Skeletal muscle satellite cell (primary cell): ENCODE measurements at regions not wholly inside any gene's neighbourhood (a gene's known extent, or its start where the extent isn't known, plus 50 kb on each side); places are given as distances from the start of the nearest gene placed in this dataset.

ENCODE experiments used
- H3K27me3 ChIP-seq: 2 replicates; pipeline ENCODE4 v1.7.0; 2013; ENCODE audit warnings: low read length; ENCODE audit not compliant: control insufficient read depth, insufficient read depth
- H3K36me3 ChIP-seq: 2 replicates; pipeline ENCODE4 v1.7.0; 2013; ENCODE audit warnings: mild to moderate bottlenecking, control low read depth, low read length; ENCODE audit not compliant: insufficient read depth
- H3K4me1 ChIP-seq: 2 replicates; pipeline ENCODE4 v1.7.0; 2013; ENCODE audit warnings: low read length; ENCODE audit not compliant: control insufficient read depth, insufficient read depth
- H3K4me2 ChIP-seq: 2 replicates; pipeline ENCODE4 v1.7.0; 2013; ENCODE audit warnings: mild to moderate bottlenecking, low read length
- H3K4me3 ChIP-seq: 2 replicates; pipeline ENCODE4 v1.7.0; 2013; ENCODE audit warnings: low read length
- H3K9ac ChIP-seq: 2 replicates; pipeline ENCODE4 v1.7.0; 2013; ENCODE audit warnings: mild to moderate bottlenecking, low read depth, low read length, moderate library complexity
- H3K9me3 ChIP-seq: replicated peaks from 2 replicates; pipeline ENCODE4 v1.7.0; 2013; ENCODE audit warnings: mild to moderate bottlenecking, control low read depth, low read length

DNA sequence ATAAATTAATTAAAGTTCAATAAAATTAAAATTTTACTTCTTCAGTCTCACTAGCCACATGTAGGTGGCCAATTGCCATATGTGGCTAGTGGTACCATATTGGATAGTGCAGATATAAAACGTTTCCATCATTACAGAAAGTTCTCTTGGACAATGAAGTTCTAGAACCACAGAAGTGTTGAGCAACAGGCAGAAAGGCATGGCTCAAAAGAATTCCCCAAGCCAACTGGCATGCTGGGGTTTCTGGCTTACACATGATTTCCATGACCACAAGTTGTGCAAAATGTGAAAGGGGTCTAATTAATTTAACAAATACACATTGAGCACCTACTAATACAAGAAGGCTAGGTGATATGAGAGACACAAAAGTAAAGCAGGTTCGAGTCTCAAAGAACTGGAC, 72.2 kb upstream of the CDC42BPA start:
- no peaks in the 10 kb centered on the region for H3K27me3 ChIP-seq
- no peak overlapping the region for H3K4me2 ChIP-seq
- no peaks in the 10 kb centered on the region for H3K9me3 ChIP-seq
- no peaks in the 10 kb centered on the region for H3K4me1 ChIP-seq
- H3K4me3 ChIP-seq = no peak overlapping the region
- H3K36me3 ChIP-seq = no peaks in the 10 kb centered on the region
- no peak overlapping the region for H3K9ac ChIP-seq

DNA sequence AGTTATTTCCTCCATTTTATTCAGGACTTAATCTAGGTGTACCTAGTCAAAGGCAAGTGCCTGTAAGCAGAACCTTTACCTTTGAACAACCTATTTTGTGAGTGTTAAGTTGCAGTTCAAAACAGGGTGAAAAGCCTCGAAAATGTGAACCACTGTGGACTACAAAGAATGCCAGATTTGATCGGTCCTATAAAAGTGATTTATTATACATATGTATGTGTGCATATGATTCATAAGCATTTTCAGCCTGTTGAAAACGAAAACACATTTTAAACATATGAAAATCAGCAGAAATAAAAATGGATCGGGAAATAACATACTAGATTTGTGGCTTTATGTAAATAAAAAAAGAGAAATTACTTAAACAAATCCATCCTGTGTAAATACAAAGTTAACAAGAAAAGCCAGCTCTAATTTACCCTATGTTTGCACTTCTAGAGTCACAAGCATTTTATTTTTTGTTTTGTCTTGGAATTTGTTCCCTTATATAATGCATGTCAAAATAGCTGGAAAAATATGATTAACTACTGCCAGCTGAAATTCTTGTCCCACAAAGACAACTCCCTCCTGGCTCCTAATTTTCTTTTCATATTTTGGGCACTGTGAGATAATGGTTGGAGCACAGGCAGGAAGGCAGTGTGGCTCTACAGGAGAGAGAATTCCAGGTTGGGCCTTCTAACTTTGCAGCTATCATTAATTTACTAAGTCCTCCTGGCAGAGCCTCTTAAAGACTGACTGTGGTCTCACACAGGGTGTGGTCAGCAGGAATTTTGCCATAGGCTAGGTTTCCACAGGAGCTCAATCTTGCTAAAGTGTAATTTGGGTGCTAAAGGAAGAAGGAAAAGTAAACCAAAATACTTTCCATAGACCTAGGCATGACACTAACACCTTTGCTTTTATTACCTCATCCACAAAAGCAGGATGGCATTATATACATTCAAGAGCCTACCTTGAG, 70.2 kb upstream of the CDC42BPA start:
- no peaks in the 10 kb centered on the region for H3K4me1 ChIP-seq
- H3K27me3 ChIP-seq = no peaks in the 10 kb centered on the region
- no peaks in the 10 kb centered on the region for H3K36me3 ChIP-seq
- H3K4me2 ChIP-seq = no peak overlapping the region
- no peak overlapping the region for H3K9ac ChIP-seq
- H3K9me3 ChIP-seq = no peaks in the 10 kb centered on the region
- no peak overlapping the region for H3K4me3 ChIP-seq

DNA sequence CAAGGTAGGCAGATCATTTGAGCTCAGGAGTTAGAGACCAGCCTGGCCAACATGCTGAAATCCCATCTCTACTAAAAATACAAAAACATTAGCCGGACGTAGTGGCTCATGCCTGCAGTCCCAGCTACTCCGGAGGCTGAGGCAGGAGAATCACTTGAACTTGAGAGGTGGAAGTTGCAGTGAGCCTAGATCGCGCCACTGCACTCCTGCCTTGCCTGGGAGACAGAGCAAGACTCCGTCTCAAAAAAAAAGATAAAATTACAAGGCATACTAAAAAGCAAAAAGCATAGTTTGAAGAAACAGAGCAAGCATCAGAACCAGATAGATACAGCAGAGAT, 61.2 kb upstream of the CDC42BPA start:
- H3K4me2 ChIP-seq = no peak overlapping the region
- no peaks in the 10 kb centered on the region for H3K9me3 ChIP-seq
- H3K4me3 ChIP-seq = no peak overlapping the region
- H3K4me1 ChIP-seq = no peaks in the 10 kb centered on the region
- H3K9ac ChIP-seq = no peak overlapping the region
- no peaks in the 10 kb centered on the region for H3K36me3 ChIP-seq
- no peaks in the 10 kb centered on the region for H3K27me3 ChIP-seq

DNA sequence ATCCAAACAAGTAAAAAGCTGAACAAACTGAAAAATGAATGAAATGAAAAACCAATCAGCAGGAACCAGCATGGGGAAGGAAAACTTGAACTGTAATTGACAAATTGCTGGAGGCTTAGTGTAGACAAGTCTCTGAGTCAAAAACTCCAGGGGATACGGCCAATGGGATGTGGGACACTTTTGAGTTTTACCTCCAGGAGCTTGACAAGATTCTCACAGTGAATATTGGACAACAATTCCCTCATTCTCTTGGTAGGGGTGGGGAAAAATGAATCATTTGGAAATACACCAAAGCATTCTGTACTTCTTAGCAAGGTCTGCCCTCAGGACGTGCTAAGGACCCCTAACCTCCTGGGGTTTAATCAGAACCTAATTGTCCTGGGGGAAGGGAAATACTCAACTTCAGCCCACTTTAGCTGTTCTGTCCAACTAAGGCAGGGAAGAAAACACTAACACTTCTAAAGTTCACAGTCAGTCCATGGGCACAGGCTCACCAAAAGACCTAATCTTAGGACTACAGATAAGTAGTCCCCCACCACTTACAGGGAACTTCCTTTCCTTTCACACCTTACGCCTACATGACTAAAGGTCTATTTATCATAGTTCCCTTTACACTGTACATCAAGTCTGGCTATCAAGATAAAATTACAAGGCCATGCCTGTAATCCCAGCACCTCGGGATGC, 60.7 kb upstream of the CDC42BPA start:
- no peaks in the 10 kb centered on the region for H3K9me3 ChIP-seq
- no peak overlapping the region for H3K4me3 ChIP-seq
- no peaks in the 10 kb centered on the region for H3K4me1 ChIP-seq
- H3K36me3 ChIP-seq = no peaks in the 10 kb centered on the region
- H3K9ac ChIP-seq = no peak overlapping the region
- no peaks in the 10 kb centered on the region for H3K27me3 ChIP-seq
- H3K4me2 ChIP-seq = no peak overlapping the region

DNA sequence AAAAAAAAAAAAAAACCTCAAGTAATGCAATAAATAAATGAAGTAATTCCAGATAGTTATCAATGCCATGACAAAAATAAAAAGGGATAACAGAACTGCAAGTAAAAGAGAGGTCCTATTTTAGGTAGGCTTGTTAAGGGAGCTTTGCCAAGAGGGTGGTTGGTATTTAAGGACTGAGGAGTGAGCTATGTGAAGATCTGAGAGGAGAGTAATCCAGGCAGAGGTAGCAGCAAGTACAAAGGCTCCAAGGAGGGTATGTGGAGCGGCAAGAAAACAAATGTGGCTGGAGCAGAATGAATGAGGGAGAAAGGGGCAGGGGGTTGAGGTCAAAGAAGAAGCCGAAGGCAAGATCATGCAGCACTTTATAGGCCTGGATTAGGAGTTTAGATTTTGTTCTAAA, 59.9 kb upstream of the CDC42BPA start:
- no peaks in the 10 kb centered on the region for H3K36me3 ChIP-seq
- no peak overlapping the region for H3K9ac ChIP-seq
- no peak overlapping the region for H3K4me3 ChIP-seq
- H3K4me1 ChIP-seq = peaks cover under 1% of the 10 kb centered on the region
- H3K4me2 ChIP-seq = no peak overlapping the region
- no peaks in the 10 kb centered on the region for H3K9me3 ChIP-seq
- H3K27me3 ChIP-seq = no peaks in the 10 kb centered on the region

DNA sequence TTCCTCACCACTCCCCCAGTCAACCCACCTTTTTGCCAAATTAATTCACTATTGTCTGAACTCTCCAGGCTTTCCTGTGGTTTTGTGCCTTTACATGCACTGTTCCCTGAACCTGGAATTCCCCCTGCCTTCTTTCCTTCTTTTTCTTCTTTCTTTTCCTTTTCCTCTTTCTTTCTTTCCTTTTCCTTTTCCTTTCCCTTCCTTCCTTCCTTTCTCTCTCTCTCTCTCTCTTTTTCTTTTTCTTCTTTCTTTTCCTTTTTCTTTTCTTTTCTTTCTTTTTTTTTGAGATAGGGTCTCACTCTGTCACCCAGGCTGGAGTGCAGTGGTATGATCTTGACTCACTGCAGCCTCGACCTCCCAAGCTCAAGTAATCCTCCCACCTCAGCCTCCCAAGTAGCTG, 56.6 kb upstream of the CDC42BPA start:
- Histone ChIP-seq H3K27me3 (no peaks in the 10 kb centered on the region), H3K36me3 (no peaks in the 10 kb centered on the region), H3K4me2 (no peak overlapping the region), H3K4me1 (peaks cover 30% of the 10 kb centered on the region), H3K4me3 (no peak overlapping the region), H3K9me3 (no peaks in the 10 kb centered on the region), H3K9ac (no peak overlapping the region)

DNA sequence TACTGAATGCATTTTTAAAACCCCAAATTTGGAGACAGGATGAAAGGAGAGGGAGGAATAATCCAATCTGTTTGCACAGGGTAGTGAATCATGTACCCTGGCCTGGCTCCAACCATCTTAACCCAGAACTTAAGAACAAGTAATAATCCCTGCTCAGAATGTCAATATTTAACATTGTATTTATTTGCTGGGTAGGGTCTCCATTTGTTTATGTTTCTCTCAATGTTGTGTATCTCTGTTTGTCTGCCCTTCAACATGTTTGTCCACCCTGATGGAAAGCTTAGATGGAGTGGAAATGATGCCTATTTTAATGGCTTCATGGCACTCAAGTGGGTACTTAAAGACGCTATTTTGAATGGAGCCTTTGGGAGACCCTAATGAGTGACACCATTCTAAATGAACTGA, 54.4 kb upstream of the CDC42BPA start:
- H3K4me3 ChIP-seq = no peak overlapping the region
- H3K27me3 ChIP-seq = no peaks in the 10 kb centered on the region
- H3K9ac ChIP-seq = no peak overlapping the region
- H3K4me2 ChIP-seq = peak overlapping the region; percentile 26
- no peaks in the 10 kb centered on the region for H3K36me3 ChIP-seq
- no peaks in the 10 kb centered on the region for H3K9me3 ChIP-seq
- peaks cover 37% of the 10 kb centered on the region for H3K4me1 ChIP-seq

DNA sequence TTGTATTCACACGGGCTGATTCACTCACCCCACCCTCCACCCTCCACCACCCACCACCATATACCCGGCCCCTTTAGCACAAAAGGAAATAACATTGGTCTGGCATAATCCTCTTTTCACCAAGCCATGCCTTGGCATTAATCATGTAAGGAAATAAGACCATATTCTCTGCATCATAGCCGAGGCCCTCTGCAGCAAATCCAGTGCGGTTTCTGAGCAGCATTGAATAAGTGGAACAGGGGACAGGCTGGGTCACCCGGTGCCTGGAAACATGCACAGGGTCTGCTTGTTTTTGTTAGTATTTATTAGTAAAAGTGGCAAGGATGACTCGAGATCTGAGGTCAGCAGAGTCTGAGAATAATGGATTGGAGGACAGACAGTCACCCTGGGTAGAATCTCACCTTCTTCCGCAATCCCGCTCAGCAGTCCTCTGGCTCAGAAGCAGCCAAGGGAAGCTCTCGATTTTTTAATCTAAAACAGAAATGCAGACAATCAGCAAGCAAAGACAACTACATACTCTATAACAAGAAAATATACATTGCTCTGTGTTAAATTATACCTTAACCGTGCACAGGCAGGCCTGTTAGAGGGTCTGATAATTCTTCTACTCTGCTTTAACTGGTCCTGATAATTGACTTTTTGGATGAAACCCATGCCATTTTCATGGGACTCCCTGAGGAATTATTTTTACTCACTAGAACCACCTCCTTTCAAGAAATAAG, 52.4 kb upstream of the CDC42BPA start:
- Histone ChIP-seq H3K9me3 (no peaks in the 10 kb centered on the region), H3K27me3 (no peaks in the 10 kb centered on the region), H3K9ac (no peak overlapping the region), H3K4me2 (peak overlapping the region; percentile 42), H3K4me3 (no peak overlapping the region), H3K4me1 (peaks cover 37% of the 10 kb centered on the region), H3K36me3 (no peaks in the 10 kb centered on the region)

DNA sequence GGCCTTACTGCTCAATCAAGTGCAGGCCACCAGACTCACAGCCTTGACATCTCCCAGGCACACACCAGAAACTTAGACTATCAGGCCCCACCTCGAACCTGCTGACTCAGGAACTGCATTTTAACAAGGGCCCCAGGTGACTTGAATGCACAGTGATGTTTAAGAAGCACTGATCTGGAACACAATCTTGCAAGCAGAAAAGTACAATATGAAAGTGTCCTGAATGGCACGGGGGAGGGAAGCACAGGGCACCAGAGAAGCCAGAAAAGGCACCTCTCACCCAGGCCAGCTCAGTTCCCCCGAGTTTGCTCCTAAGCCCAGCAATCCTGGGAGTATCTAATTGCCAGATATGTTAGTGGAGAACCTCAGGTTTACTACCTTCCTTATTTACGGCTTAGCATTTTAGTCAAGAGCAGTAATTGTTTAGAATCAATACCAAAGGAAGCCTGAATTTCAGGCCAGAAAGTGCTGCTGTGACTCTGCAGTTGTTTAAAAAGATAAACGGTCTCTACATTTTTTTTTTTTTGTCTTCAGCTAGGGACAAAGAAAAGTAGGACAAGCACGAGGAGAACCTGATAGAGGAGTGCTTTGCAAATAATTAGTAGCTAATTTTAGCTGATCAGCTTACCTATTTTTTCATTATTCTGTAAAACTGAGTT, 50.9 kb upstream of the CDC42BPA start:
- H3K4me1 ChIP-seq = peaks cover 37% of the 10 kb centered on the region
- H3K27me3 ChIP-seq = no peaks in the 10 kb centered on the region
- no peak overlapping the region for H3K4me3 ChIP-seq
- no peak overlapping the region for H3K4me2 ChIP-seq
- H3K9ac ChIP-seq = no peak overlapping the region
- H3K9me3 ChIP-seq = no peaks in the 10 kb centered on the region
- no peaks in the 10 kb centered on the region for H3K36me3 ChIP-seq
